ENCODE measurements at regions not wholly inside any gene's neighbourhood (a gene's known extent, or its start where the extent isn't known, plus 50 kb on each side); places are given as distances from the start of the nearest gene placed in this dataset.

GRCh38 chr15:95284492-95284891 lies 1046.0 kb upstream of the NR2F2 start:
- TF ChIP-seq JUN (CRISPR knock-in tag; IDR thresholded peaks at IDR 0.05) (no peak), CTCF (IDR thresholded peaks at IDR 0.05) (no peak), ZNF121 (CRISPR knock-in tag; IDR thresholded peaks at IDR 0.05) (no peak), SMAD4 (CRISPR knock-in tag; IDR thresholded peaks at IDR 0.05) (no peak), STAT6 (CRISPR knock-in tag; conservative IDR thresholded peaks at IDR 0.05; ENCODE audit: low read depth) (no peak), CREB1 (CRISPR knock-in tag; IDR thresholded peaks at IDR 0.05) (no peak), JAZF1 (CRISPR knock-in tag; IDR thresholded peaks at IDR 0.05) (no peak), ARID4B (CRISPR knock-in tag; IDR thresholded peaks at IDR 0.05; ENCODE audit: borderline replicate concordance) (no peak)
